SH-SY5Y (cell line): ENCODE measurements at regions not wholly inside any gene's neighbourhood (a gene's known extent, or its start where the extent isn't known, plus 50 kb on each side); places are given as distances from the start of the nearest gene placed in this dataset.

Experiments used
- GATA2 ChIP-seq: IDR thresholded peaks from 2 replicates; pipeline ENCODE4 v1.6.1; 2011; ENCODE audit warnings: mild to moderate bottlenecking, low read depth, low read length
- GATA3 ChIP-seq: IDR thresholded peaks from 2 replicates; pipeline ENCODE4 v1.6.1; 2011; ENCODE audit warnings: low read depth, mild to moderate bottlenecking, low read length, moderate library complexity

- TF ChIP-seq GATA2 = no peak
- no peak for TF ChIP-seq GATA3
Observed at GRCh38 chr13:99448546-99448945, 52.7 kb upstream of the TM9SF2 start.
